HG03378 (cell line): ENCODE measurements at regions not wholly inside any gene's neighbourhood (a gene's known extent, or its start where the extent isn't known, plus 50 kb on each side); places are given as distances from the start of the nearest gene placed in this dataset.
A peak's percentile ranks its signal among the peaks of the same experiment; 100 is the strongest.

Source experiments
- ATAC-seq: cut with Tn5 transposase; IDR thresholded peaks from one replicate; pipeline ENCODE4 v1.9.1; 2021; ENCODE audit warnings: mild to moderate bottlenecking, moderate library complexity; ENCODE audit not compliant: unreplicated experiment

GRCh38 chr11:112579282-112579681 lies 318.6 kb upstream of the PLET1 start:
- no peak for ATAC-seq

- ATAC-seq, result no peak
Observed at GRCh38 chr11:112580864-112581263, 320.2 kb upstream of the PLET1 start.

- no peak for ATAC-seq
Observed at GRCh38 chr11:112581747-112582146, 321.1 kb upstream of the PLET1 start.

GRCh38 chr11:112582366-112582765 lies 321.7 kb upstream of the PLET1 start:
- ATAC-seq, result no peak

GRCh38 chr11:112583261-112583893 lies 322.7 kb upstream of the PLET1 start:
- peak; percentile 95 for ATAC-seq

GRCh38 chr11:112584672-112585071 lies 324.0 kb upstream of the PLET1 start:
- no peak for ATAC-seq

GRCh38 chr11:112587664-112588063 lies 327.0 kb upstream of the PLET1 start:
- no peak for ATAC-seq

- peak; percentile 40 for ATAC-seq
Observed at GRCh38 chr11:112588252-112588694, 327.6 kb upstream of the PLET1 start.

GRCh38 chr11:112589155-112589554 lies 328.5 kb upstream of the PLET1 start:
- no peak for ATAC-seq

- no peak for ATAC-seq
Observed at GRCh38 chr11:112590764-112591163, 330.1 kb upstream of the PLET1 start.

GRCh38 chr11:112593440-112593839 lies 332.8 kb upstream of the PLET1 start:
- no peak for ATAC-seq

- ATAC-seq, result no peak
Observed at GRCh38 chr11:112596324-112596723, 335.7 kb upstream of the PLET1 start.

- ATAC-seq, result no peak
Observed at GRCh38 chr11:112597286-112597790, 336.7 kb upstream of the PLET1 start.

- no peak for ATAC-seq
Observed at GRCh38 chr11:112599265-112599664, 338.6 kb upstream of the PLET1 start.

- no peak for ATAC-seq
Observed at GRCh38 chr11:112599856-112600533, 339.3 kb upstream of the PLET1 start.

- ATAC-seq, result no peak
Observed at GRCh38 chr11:112605093-112605666, 344.5 kb upstream of the PLET1 start.

GRCh38 chr11:112606656-112607055 lies 346.0 kb upstream of the PLET1 start:
- ATAC-seq, result no peak

- no peak for ATAC-seq
Observed at GRCh38 chr11:112608509-112608908, 347.8 kb upstream of the PLET1 start.

- no peak for ATAC-seq
Observed at GRCh38 chr11:112610494-112610893, 349.8 kb upstream of the PLET1 start.

GRCh38 chr11:112610996-112611750 lies 350.0 kb upstream of the NCAM1 start:
- no peak for ATAC-seq

- ATAC-seq, result no peak
Observed at GRCh38 chr11:112611771-112612170, 349.4 kb upstream of the NCAM1 start.
